Suprapubic skin (tissue), 3 donors: ENCODE measurements at regions not wholly inside any gene's neighbourhood (a gene's known extent, or its start where the extent isn't known, plus 50 kb on each side); places are given as distances from the start of the nearest gene placed in this dataset.

ENCODE experiments used
- POLR2AphosphoS5 ChIP-seq, 3 donors: sonication (generic); formaldehyde crosslinking; IDR thresholded peaks; one replicate each; pipeline ENCODE4 v1.6.1; 2017; ENCODE audit warnings: antibody characterized with exemption in 3 of 3
- TF ChIP-seq, protein P1 (sequence below), 2 donors: fragments of 200-600 bp in 1 of 2; fragments of 450-650 bp in 1 of 2; sonication (generic) in 1 of 2; IDR thresholded peaks; one replicate each; pipeline ENCODE4 v1.5.1; 2016 to 2019; ENCODE audit warnings: antibody characterized with exemption in 2 of 2, mild to moderate bottlenecking in 1 of 2, moderate library complexity in 1 of 2

DNA sequence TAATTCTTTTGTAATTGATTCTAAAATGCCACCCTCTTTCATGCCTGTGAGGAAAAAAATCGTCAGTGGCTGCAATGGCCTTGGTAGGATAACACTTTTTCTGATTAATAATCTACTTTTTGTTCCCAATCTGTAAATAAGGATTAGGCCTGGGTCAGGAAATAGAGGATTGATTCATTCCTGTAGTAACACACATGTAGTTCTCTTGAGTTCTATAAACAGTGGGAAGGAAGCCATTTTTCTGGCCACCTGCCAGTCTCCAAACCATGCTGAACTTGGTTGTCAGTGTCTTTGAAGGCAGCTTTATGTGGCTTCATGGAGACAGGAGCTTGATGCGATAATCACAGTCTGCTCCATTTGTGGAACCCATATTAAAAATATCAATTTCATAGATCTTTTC lies 169.3 kb upstream of the NFE2L3 start:
- TF ChIP-seq, protein P1, sequence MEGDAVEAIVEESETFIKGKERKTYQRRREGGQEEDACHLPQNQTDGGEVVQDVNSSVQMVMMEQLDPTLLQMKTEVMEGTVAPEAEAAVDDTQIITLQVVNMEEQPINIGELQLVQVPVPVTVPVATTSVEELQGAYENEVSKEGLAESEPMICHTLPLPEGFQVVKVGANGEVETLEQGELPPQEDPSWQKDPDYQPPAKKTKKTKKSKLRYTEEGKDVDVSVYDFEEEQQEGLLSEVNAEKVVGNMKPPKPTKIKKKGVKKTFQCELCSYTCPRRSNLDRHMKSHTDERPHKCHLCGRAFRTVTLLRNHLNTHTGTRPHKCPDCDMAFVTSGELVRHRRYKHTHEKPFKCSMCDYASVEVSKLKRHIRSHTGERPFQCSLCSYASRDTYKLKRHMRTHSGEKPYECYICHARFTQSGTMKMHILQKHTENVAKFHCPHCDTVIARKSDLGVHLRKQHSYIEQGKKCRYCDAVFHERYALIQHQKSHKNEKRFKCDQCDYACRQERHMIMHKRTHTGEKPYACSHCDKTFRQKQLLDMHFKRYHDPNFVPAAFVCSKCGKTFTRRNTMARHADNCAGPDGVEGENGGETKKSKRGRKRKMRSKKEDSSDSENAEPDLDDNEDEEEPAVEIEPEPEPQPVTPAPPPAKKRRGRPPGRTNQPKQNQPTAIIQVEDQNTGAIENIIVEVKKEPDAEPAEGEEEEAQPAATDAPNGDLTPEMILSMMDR (IDR thresholded peaks at IDR 0.05) = no peak
- no peak for TF ChIP-seq POLR2AphosphoS5 (IDR thresholded peaks at IDR 0.05)
